ENCODE measurements at regions not wholly inside any gene's neighbourhood (a gene's known extent, or its start where the extent isn't known, plus 50 kb on each side); places are given as distances from the start of the nearest gene placed in this dataset.
"Not testable (repeated sequence)": the region's sequence is repeated elsewhere in the genome, so short reads cannot be mapped to it uniquely, and the experiment has no call there.

- H3K4me3 ChIP-seq (replicated peaks; ENCODE audit: low read depth, low read length): no peak overlapping the region
- no peak for TF ChIP-seq CTCF (IDR thresholded peaks at IDR 0.05; ENCODE audit: low read depth, low read length, missing control alignments)
- no peak for DNase-seq (ENCODE audit: extremely low read depth, low read depth)
Measured at GRCh38 chr6:9744119-9744518, 670.8 kb downstream of the TFAP2A start.

- no peak overlapping the region for H3K4me3 ChIP-seq (replicated peaks; ENCODE audit: low read depth, low read length)
- TF ChIP-seq CTCF (IDR thresholded peaks at IDR 0.05; ENCODE audit: low read depth, low read length, missing control alignments): no peak
- DNase-seq (ENCODE audit: extremely low read depth, low read depth): no peak
Measured at GRCh38 chr6:9732056-9732455, 682.8 kb downstream of the TFAP2A start.

- DNase-seq (ENCODE audit: extremely low read depth, low read depth); H3K4me3 ChIP-seq (replicated peaks; ENCODE audit: low read depth, low read length): not testable (repeated sequence)
Measured at GRCh38 chr6:9725776-9726175, 689.1 kb downstream of the TFAP2A start.

- TF ChIP-seq CTCF (IDR thresholded peaks at IDR 0.05; ENCODE audit: low read depth, low read length, missing control alignments): no peak
- DNase-seq (ENCODE audit: extremely low read depth, low read depth): no peak
- no peak overlapping the region for H3K4me3 ChIP-seq (replicated peaks; ENCODE audit: low read depth, low read length)
Measured at GRCh38 chr6:9717568-9717967, 697.3 kb downstream of the TFAP2A start.

GRCh38 chr6:9711365-9711764, 703.5 kb downstream of the TFAP2A start:
- DNase-seq (ENCODE audit: extremely low read depth, low read depth): no peak
- H3K4me3 ChIP-seq (replicated peaks; ENCODE audit: low read depth, low read length): no peak overlapping the region
- TF ChIP-seq CTCF (IDR thresholded peaks at IDR 0.05; ENCODE audit: low read depth, low read length, missing control alignments): no peak

- H3K4me3 ChIP-seq (replicated peaks; ENCODE audit: low read depth, low read length): no peak overlapping the region
- DNase-seq (ENCODE audit: extremely low read depth, low read depth): no peak
- TF ChIP-seq CTCF (IDR thresholded peaks at IDR 0.05; ENCODE audit: low read depth, low read length, missing control alignments): no peak
Measured at GRCh38 chr6:9710574-9710973, 704.3 kb downstream of the TFAP2A start.

GRCh38 chr6:9708600-9708999, 706.3 kb downstream of the TFAP2A start:
- no peak for TF ChIP-seq CTCF (IDR thresholded peaks at IDR 0.05; ENCODE audit: low read depth, low read length, missing control alignments)
- DNase-seq (ENCODE audit: extremely low read depth, low read depth): no peak
- H3K4me3 ChIP-seq (replicated peaks; ENCODE audit: low read depth, low read length): no peak overlapping the region
